ENCODE measurements at regions not wholly inside any gene's neighbourhood (a gene's known extent, or its start where the extent isn't known, plus 50 kb on each side); places are given as distances from the start of the nearest gene placed in this dataset.
"Not testable (repeated sequence)": the region's sequence is repeated elsewhere in the genome, so short reads cannot be mapped to it uniquely, and the experiment has no call there.

DNA sequence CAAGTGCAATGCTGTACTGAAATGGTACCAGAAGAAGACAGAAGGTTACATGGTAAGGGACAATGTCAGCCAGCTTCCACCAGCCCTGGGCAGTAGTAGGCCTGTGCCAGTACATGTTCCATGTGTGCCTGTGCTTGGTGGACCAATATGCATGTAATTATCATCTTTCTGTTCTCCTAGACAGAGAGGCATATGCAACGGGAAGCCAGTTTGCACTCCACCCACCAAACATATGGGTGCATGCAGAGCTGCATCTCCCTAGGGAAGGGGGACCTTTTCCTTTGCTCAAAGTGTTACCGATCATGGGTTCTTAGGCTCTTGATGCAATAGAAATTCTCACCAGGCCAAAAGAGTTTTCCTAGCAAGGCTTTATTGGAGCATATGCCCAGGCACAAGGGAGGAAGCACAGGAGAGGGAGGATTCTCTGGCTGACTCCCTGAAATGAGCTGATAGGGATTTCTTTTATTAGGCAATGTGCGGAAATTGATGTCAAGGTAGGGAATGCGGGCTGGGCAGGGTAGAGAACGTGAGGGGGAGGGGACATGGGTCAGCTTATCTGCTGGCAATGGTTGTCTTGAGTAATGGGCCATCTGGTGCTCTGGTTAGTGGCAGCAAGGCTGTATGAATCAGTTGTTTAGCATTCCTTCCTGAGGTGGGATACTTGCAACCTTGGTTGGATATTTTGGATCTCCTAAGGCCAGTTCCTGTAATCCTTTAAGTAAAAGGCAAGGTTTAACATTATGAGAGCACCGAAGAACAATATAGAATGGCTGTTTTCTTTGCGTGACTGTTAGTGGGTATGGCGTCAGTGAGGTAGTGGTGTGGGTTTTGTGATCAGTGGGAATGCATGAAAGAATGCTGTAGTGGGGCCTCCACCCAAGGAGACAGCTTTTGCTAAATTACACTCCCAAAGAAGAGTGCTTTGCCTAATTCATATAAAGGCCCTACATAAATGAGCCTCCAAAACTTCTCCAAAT lies 102.5 kb downstream of the CDRT15L2 start:
- DNase-seq (ENCODE audit: low read depth in 2 of 2): not testable (repeated sequence)

DNA sequence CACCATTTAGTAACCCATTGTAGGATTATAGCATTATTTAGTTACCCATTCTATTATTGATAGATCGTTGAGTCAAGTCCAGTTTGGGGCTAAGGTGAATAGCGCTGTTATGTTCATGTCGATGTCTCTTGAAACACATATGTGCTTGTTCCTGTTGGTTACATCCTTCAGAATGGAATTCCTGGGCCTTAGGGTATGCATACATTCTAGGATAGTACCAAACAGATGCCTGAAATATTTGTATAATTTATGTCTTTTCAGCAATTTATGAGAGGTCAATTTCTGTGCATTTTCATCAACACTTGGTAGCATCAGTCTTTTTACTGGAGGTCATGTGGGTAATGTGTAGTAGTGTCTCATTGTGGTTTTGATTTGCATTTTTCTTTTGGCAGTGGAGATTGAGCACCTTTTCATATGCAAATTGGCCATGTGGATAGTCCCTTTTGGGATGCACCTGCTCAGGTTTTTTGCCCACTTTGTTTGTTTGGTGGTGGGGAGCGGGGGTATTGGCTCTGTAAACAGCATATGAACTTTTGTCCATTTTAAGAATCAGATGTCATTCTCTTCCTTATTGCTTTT lies 104.2 kb downstream of the CDRT15L2 start:
- not testable (repeated sequence) for DNase-seq (ENCODE audit: low read depth in 2 of 2)

DNA sequence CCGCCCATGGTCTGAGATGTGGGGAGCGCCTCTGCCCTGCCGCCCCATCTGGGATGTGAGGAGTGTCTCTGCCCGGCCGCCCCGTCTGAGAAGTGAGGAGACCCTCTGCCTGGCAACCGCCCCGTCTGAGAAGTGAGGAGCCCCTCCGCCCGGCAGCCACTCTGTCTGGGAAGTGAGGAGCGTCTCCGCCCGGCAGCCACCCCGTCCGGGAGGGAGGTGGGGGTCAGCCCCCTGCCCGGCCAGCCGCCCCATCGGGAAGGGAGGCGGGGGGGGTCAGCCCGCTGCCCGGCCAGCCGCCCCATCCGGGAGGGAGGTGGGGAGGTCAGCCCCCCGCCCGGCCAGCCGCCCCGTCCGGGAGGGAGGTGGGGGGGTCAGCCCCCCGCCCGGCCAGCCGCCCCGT lies 105.5 kb downstream of the CDRT15L2 start:
- DNase-seq (ENCODE audit: low read depth in 2 of 2): not testable (repeated sequence)

DNA sequence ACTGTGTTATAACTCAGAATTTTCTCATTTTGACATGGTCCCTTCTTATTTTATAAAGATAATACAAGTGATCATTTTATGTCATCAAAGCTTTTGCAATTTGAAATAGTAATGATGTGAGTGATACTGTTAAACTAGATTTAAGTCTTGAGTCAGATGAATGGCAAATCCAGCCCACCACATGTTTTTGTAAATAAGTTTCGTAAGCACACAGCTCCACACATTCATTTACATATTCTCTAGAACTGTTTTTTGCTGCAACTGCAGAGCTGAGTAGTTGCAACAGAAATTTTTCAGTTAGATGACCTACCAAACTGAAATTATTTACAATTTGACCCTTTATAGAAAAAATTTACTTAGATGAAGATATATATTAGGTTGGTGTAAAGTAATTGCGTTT lies 108.1 kb downstream of the CDRT15L2 start:
- DNase-seq (ENCODE audit: low read depth in 2 of 2): not testable (repeated sequence)

DNA sequence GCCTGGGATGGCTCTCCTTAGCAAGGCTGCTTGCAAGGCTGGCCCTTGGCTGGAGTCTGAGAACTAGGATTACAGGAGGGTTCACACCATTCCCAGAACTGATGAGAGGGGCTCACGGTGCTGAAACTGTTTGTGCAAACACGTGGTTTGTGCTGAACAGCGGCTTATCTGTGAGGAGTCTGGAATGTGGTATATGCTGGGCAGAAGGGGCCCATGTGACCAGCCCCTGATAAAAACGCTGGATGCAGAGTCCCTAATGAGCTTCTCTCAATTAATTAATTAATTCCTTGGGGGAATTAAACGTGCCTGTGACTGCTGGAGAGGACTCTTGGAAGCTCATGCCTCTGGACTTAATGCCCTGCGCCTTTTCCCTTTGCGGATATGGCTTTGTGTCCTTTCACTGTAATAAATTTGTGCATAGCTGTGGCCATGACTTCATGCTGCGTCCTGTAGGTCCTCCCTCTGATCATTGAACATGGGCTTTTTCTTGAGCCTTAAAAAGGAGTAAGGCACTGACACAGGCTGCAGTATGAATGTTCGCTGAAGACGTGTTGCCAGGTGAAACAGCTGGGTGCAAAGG lies 109.7 kb downstream of the CDRT15L2 start:
- DNase-seq (ENCODE audit: low read depth in 2 of 2): not testable (repeated sequence)

DNA sequence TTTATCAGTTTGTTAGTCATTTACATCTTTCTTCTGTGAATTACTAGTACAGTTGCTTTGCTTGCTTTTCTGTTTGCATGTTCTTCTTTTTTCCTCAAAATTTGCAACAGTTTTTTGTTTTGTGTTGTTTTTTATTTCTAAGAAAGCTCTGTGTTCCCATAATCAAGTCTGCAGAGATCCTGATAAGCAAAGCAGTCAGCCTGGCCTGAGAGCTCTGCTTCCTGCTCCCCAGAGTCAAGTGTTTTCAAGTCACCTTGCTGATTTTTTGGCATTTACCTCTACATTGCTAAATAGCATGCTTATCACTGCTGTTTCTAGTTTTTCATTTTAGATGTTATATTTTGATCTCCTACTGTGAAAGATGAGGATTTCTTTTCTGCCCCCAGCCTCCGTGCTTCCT lies 113.2 kb downstream of the CDRT15L2 start:
- not testable (repeated sequence) for DNase-seq (ENCODE audit: low read depth in 2 of 2)

DNA sequence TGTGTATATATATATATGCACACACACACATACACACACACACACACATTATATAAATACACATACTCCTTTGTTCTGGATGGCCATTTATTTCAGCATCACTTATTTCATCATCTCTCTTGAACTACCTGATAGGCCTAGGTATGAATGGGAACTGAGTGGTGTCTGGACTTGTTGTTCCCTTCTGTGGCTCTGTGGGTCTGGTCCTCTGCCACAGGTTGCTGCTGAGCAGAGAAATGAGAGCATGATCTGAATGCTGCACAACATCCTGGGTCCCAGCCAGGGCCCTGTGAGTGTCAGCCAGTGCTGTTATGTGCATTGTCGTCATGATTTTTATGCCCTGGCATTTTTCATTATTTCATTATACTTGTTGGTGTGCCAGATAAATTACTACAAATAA lies 116.3 kb downstream of the CDRT15L2 start:
- DNase-seq (ENCODE audit: low read depth in 2 of 2): not testable (repeated sequence)

DNA sequence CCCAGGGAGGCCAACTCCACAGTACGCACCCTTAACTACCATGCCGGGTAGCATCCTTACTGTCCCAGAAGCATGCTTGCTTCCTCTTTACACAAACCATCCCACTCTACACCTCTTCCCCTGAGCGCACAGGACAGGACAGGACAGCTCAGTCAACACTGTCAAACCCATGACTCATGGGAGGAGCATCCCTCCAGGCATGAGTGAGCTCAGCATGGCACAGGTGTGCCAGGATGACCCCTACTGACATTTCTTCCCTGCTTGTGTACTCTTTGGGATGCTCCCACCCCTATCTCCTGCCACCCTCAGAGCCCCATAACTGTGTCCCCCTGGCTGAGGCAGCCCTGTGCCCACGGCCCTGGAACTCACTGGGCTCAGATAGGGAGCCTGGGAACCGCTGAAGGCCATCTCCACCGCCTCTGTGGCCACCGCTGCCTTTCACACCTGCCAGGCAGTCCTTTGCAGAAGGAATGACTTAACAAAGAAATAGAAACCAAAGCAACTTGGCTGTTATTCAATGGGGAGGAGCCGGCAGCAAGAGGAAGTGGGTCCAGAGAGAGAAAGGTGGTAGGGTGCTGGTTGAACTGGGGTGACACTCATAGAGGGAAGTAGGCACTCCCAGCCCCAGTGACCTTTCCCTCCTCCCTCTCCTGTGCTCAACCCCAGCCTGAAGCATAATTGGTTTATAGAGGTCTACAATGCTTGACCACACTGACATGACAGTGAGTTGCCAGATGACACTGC lies 119.1 kb downstream of the CDRT15L2 start:
- not testable (repeated sequence) for DNase-seq (ENCODE audit: low read depth in 2 of 2)

DNA sequence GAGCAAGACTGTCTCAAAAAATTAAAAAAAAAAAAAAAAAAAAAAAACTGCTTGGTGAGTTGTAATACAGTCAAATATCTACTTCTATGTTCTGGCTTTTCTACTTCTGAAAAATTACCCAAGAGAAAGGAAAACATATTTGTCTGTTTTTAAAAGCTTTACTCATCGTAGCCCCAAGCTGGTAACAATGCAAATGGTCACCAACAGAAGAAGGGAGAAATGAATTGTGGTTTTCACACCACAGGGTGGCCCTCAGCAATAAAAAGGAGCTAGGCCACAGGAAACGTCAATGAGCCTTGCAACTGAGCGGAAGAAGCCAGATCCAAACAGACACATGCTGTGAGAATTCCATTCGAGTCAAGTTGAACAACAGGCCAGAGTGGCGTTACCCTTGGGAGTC lies 121.0 kb downstream of the CDRT15L2 start:
- not testable (repeated sequence) for DNase-seq (ENCODE audit: low read depth in 2 of 2)

DNA sequence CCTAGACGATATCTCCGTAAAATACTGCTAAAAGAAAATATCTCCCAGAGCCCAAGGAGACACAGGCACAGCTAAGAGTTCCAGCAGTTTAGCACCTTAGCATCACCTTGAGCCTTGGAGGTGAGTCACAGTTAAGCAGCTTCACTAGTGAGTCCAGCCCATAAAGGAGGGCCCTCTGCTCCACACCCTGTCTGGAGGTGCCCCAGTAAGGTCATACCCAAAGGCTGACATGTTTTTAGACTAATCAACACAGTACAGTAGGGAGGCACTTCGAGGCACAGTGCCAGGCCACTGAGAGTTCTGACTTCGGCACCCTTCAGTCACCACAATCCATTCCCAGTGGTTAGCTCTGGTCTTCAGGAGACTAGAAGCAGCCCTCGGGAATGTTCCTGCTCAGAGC lies 121.8 kb downstream of the CDRT15L2 start:
- DNase-seq (ENCODE audit: low read depth in 2 of 2): not testable (repeated sequence)

DNA sequence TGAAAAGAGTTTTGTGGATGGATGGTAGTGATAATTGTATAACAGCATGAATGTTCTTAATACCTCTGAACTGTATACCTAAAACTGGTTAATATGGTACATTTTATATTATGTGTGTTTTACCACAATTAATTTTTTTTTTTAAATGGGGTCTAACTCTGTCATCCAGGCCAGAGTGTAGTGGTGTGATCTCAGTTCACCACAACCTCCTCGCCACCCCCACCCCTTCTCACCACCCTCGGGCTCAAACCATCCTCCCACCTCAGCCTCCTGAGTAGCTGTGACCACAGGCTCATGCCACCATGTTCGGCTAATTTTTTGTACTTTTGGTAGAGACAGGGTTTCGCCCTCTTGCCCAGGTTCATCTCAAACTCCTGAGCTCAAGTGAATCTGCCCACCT lies 123.2 kb downstream of the CDRT15L2 start:
- DNase-seq (ENCODE audit: low read depth in 2 of 2): no peak

DNA sequence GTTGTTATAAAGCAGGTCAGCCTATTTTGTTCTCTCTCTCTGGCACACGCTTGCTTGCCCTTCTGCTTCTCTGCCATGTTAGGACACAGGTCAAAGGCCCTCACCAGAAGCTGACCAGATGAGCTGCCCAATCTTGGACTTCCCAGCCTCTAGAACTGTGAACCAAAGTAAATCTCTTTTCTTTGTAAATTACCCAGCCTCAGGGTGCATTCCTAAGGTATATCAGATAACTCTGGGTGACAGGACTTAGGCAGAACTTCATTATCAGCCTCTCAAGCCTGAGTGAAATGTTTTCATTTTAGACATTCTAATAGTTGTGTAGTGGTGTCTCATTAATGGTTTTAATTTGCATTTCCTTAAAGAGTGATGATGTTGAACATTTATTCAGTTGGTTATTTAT lies 124.3 kb downstream of the CDRT15L2 start:
- DNase-seq (ENCODE audit: low read depth in 2 of 2): no peak

DNA sequence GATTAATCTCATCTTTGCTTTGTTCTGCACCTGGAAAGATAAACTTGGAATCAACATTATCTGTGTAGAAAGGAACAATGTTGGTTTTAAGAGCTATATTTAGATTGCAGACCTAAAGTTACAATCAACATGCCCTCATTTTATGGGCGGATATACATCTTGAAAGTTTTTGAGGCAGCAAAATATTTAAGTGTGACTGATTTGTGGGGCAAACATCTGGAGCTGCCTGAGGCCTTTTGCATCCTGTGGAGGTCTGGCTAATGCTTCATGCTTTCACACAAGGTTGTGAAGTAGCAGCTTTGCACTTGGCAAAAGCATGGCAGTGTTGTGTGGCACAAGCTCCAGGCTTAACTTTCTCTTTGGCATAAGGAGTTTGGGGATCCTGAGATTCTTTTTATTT lies 125.7 kb downstream of the CDRT15L2 start:
- DNase-seq (ENCODE audit: low read depth in 2 of 2): not testable (repeated sequence)

DNA sequence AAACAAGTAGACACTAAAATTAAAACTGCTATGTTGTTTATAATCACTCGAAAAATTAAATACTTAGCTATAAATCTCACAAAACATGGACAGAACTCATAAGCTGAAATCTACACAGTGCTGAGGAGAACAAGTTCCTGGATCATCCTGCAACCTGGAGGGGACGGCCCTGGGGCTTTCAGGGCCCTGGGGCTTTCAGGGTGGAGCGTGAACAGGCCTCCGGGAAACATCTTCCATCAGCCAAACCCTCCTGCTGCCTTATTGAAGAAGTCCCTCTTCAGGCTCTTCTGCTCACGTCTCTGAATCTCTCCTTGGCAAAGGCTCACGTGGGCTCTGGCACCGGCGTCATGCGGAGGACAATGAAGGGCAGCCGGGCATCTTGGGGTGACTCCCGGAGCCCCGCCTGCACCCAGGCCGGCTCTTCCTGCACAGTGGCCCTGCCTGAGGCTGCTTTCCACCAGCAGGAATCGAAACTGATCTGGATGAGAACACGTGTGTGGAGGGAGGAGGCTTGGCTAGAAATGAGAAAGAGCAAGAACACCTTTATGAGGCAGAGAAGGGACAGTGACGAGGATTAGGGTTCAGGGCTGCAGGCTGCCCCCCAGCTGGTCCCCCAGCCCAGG lies 127.3 kb downstream of the CDRT15L2 start:
- no peak for DNase-seq (ENCODE audit: low read depth in 2 of 2)

DNA sequence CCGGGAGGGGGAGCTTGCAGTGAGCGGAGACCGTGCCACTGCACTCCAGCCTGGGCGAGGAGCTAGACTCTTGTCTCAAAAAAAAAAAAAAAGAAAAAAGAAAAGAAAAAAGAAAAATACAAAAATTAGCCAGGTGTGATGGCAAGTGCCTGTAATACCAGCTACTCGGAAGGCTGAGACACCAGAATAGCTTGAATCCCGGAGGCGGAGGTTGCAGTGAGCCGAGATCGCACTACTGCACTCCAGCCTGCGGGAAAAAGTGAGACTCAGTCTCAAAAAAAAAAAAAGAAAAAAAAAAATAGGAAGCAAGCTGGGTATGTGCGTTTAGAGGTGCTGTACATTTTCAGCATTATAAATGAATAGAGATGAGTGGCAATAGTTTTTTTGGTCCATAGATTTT lies 129.3 kb downstream of the CDRT15L2 start:
- not testable (repeated sequence) for DNase-seq (ENCODE audit: low read depth in 2 of 2)

DNA sequence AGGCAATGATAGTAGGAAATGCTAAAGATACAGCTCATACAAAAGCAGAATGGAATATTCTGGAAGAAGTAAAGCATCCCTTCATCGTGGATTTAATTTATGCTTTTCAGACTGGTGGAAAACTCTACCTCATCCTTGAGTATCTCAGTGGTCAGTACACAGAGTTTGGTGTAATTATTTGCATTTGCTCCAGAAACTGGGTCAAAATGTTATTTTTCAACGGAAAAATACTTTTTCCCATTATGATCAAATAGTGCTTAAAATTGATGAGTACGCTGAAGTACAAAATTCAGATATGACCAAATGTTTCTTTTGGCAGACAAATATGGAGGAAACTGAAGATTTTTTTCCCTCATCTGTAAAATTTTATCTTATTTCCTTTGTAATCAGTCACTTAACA lies 137.0 kb downstream of the CDRT15L2 start:
- DNase-seq (ENCODE audit: low read depth in 2 of 2): not testable (repeated sequence)

DNA sequence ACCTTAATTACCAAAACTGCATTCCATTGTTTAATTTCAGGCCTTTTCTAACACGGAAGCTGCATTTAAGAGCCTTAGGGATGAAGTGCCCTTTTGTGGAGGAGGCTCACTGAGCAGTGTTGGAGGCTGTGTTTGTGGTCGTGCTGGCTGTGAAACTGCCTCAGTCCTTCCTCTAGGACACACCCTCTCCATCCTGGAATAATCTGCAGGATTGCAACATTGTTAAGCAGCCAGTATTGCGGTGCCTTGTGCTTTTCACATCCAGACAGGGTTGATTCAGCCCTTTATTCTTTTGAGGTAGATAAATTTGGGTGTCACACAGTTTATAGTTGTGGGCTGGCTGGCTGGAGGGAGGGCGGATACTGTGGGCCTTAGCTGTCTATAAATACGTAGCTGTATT lies 141.6 kb downstream of the CDRT15L2 start:
- DNase-seq (ENCODE audit: low read depth in 2 of 2): no peak

DNA sequence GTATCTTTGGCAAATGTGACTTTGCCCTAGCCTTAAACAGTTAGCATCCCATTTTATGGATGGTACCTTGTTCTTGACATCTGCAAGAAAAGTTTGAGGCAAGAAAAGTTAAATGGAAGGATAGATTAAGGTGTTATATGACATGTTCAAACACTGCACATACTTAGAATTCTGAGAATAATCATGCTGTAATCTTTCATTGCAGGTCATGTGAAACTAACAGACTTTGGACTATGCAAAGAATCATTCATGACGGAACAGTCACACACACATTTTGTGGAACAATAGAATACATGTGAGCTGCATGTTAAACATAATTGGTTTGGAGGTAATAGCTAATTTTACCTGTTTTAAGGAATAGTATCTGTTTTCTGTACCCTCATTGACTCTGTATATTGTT lies 144.9 kb downstream of the CDRT15L2 start:
- not testable (repeated sequence) for DNase-seq (ENCODE audit: low read depth in 2 of 2)

DNA sequence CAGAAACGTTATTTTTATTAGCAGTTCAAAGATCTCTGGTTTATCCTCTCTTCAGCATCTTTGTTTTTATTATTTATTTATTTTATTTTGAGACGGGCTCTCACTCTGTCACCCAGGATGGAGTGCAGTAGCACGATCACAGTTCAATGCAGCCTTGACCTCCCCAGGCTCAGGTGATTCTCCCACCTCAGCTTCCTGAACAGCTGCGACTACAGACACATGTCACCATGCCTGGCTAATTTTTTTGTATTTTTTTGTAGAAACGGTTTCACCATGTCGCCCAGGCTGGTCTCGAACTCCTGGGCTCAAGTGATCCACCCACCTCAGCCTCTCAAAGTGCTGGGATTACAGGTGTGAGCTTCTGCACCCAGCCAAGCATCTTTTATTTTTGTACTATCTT lies 147.7 kb downstream of the CDRT15L2 start:
- not testable (repeated sequence) for DNase-seq (ENCODE audit: low read depth in 2 of 2)

DNA sequence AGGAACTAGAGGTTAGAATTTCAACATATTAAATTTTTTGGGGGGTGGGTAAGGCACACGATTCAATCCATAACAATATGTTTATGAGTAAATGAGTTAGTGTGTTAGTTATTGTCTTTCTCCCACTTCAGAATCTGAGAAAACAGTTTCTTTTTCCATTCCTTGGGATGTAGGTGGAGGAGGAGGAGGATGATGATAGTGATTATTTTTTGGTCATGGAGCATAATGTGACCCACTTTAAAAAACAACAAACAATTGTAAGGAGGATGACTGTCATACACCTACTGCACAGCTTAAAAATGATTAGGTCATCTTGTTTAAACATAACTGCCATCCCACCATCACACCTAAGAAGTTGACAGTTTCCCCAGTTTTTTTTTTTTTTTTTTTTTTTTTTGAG lies 148.7 kb downstream of the CDRT15L2 start:
- no peak for DNase-seq (ENCODE audit: low read depth in 2 of 2)

DNA sequence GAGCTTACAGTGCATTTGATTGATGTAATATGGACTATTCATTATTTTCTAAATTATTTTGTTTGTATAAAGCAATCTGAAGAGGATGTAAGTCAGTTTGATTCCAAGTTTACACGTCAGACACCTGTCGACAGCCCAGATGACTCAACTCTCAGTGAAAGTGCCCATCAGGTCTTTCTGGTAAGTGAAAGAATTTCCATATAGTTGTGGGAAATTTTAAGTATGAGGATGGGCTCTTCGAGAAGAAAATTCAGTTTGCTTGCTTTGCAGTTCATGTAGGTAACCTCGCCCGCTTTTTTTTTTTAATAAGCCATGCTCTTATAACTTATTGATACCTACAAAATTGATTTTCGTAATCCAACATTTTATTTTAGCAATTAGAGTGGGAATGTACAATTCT lies 151.6 kb downstream of the CDRT15L2 start:
- DNase-seq (ENCODE audit: low read depth in 2 of 2): not testable (repeated sequence)

Measured in activated CD4-positive, alpha-beta T cell treated with anti-CD3 and anti-CD28 coated beads for 24 hours (primary cell).